Endothelial cell of umbilical vein (primary cell): ENCODE measurements at regions not wholly inside any gene's neighbourhood (a gene's known extent, or its start where the extent isn't known, plus 50 kb on each side); places are given as distances from the start of the nearest gene placed in this dataset.

ENCODE experiments used
- BruUV-seq: library from RNA; stranded (reverse); fragments of 400-500 nt; replicated peaks from 2 replicates; lab custom pipeline; 2021; lab: Mats Ljungman, UMichigan
- CTCF ChIA-PET: fragments of 300-600, 350-600 bp; sonication (Branson Sonifier 250); formaldehyde crosslinking; loops from one replicate; lab custom pipeline; 2021; ENCODE audit warnings: antibody characterized with exemption, inconsistent platforms; lab: Charles Lee
- POLR2A ChIA-PET: fragments of 300-600, 350-600 bp; sonication (Branson Sonifier 250); formaldehyde crosslinking; loops from one replicate; lab custom pipeline; 2021; ENCODE audit warnings: antibody characterized with exemption, inconsistent platforms; lab: Charles Lee
- DNase-seq: peaks from one replicate; pipeline ENCODE4 v3.0.0-alpha.2; 2011; ENCODE audit warnings: low read depth, low spot score
- FAIRE-seq: peaks from 2 replicates; lab custom pipeline; 2011; peaks lifted over from hg19 to GRCh38; lab: Jason Lieb, UNC
- H2AFZ ChIP-seq: 2 replicates; pipeline ENCODE4 v1.6.0; 2012; ENCODE audit warnings: low read depth, low read length, control low read depth, inconsistent platforms
- H3K27ac ChIP-seq: 2 replicates; pipeline ENCODE4 v1.5.1; 2011; ENCODE audit warnings: low read depth, mild to moderate bottlenecking, control low read depth, low read length, moderate library complexity; ENCODE audit not compliant: insufficient read depth
- H3K27me3 ChIP-seq, 2 experiments: 2 replicates each; pipeline versions ENCODE4 v1.6.0 to v1.6.1; 2011; ENCODE audit warnings: low read length in 2 of 2, mixed read lengths in 1 of 2; ENCODE audit not compliant: control insufficient read depth in 2 of 2, insufficient read depth in 2 of 2
- H3K36me3 ChIP-seq, 2 experiments: 2 replicates in 1 of 2; 3 replicates in 1 of 2; pipeline ENCODE4 v1.5.1; 2011; ENCODE audit warnings: low read length in 2 of 2, mild to moderate bottlenecking in 1 of 2, moderate library complexity in 1 of 2; ENCODE audit not compliant: control insufficient read depth in 2 of 2, insufficient read depth in 2 of 2; ENCODE audit errors: extremely low read depth in 1 of 2
- H3K4me1 ChIP-seq: 3 replicates; pipeline ENCODE4 v1.5.1; 2011; ENCODE audit warnings: mild to moderate bottlenecking, low read length; ENCODE audit not compliant: control insufficient read depth, insufficient read depth; ENCODE audit errors: extremely low read depth
- H3K4me2 ChIP-seq: 2 replicates; pipeline ENCODE4 v1.6.1; 2011; ENCODE audit warnings: low read length, control low read depth, mixed read lengths; ENCODE audit not compliant: insufficient read depth
- H3K4me3 ChIP-seq, 3 experiments: fragments of 200-600 bp in 1 of 3; sonication (generic), shearing (Covaris generic) in 1 of 3; replicated peaks in 1 of 3; 2 replicates each; pipeline ENCODE4 v1.5.1; 2011 to 2016; ENCODE audit warnings: control low read depth in 3 of 3, low read length in 3 of 3, mild to moderate bottlenecking in 2 of 3, inconsistent platforms in 1 of 3, low read depth in 1 of 3, moderate library complexity in 1 of 3; ENCODE audit not compliant: insufficient read depth in 1 of 3
- H3K79me2 ChIP-seq: 2 replicates; pipeline ENCODE4 v1.6.0; 2012; ENCODE audit warnings: low read length, inconsistent platforms; ENCODE audit not compliant: control insufficient read depth, insufficient read depth
- H3K9ac ChIP-seq: replicated peaks from 2 replicates; pipeline ENCODE3; 2011; ENCODE audit warnings: low read length, control low read depth; ENCODE audit not compliant: insufficient read depth; ENCODE audit errors: extremely low read depth
- H3K9me1 ChIP-seq: replicated peaks from 3 replicates; pipeline ENCODE4 v1.6.0; 2011; ENCODE audit warnings: mild to moderate bottlenecking, low read length; ENCODE audit not compliant: control insufficient read depth, insufficient read depth; ENCODE audit errors: extremely low read depth
- H3K9me3 ChIP-seq: replicated peaks from 2 replicates; pipeline ENCODE4 v1.5.1; 2012; ENCODE audit warnings: low read length, inconsistent platforms; ENCODE audit not compliant: control insufficient read depth, insufficient read depth
- H4K20me1 ChIP-seq: replicated peaks from 2 replicates; pipeline ENCODE3; 2011; ENCODE audit warnings: mild to moderate bottlenecking, low read length; ENCODE audit not compliant: control insufficient read depth, insufficient read depth; ENCODE audit errors: extremely low read depth
- CTCF ChIP-seq, 2 donors: IDR thresholded peaks; 1 replicate in 1 of 2; 2 replicates in 1 of 2; pipeline ENCODE4 v1.5.1; 2011; ENCODE audit warnings: low read length in 2 of 2, mild to moderate bottlenecking in 2 of 2, moderate library complexity in 2 of 2, control low read depth in 1 of 2, inconsistent platforms in 1 of 2, low read depth in 1 of 2; ENCODE audit not compliant: insufficient read depth in 1 of 2; ENCODE audit errors: extremely low read depth in 1 of 2
- EZH2 ChIP-seq: IDR thresholded peaks from 2 replicates; pipeline ENCODE4 v1.6.1; 2012; ENCODE audit warnings: borderline replicate concordance, low read depth, mild to moderate bottlenecking, moderate library complexity, low read length, inconsistent platforms; ENCODE audit not compliant: severe bottlenecking
- FOS ChIP-seq: IDR thresholded peaks from 2 replicates; pipeline ENCODE4 v1.6.1; 2011; ENCODE audit warnings: mild to moderate bottlenecking, low read length, moderate library complexity, borderline replicate concordance; ENCODE audit not compliant: insufficient read depth
- JUN ChIP-seq: IDR thresholded peaks from 2 replicates; pipeline ENCODE4 v1.6.1; 2011; ENCODE audit warnings: borderline replicate concordance, low read depth; ENCODE audit not compliant: insufficient read length, insufficient read depth
- MYC ChIP-seq: IDR thresholded peaks from one replicate; pipeline ENCODE4 v1.6.1; 2011; ENCODE audit warnings: mild to moderate bottlenecking, low read depth, low read length
- POLR2A ChIP-seq: IDR thresholded peaks from 2 replicates; pipeline ENCODE4 v1.6.1; 2012; ENCODE audit warnings: low read depth, mild to moderate bottlenecking, control low read depth, low read length
- POLR2AphosphoS5 ChIP-seq: IDR thresholded peaks from 2 replicates; pipeline ENCODE4 v1.6.1; 2012; ENCODE audit warnings: low read depth, mild to moderate bottlenecking, control low read depth, low read length, moderate library complexity; ENCODE audit not compliant: insufficient read depth
- dilution Hi-C: fragments of 300-500 bp; cut with MboI; formaldehyde crosslinking; loops from one replicate; pipeline ENCODE4 v1.15.0; 2019; ENCODE audit warnings: low sequenced_read_pairs; ENCODE audit not compliant: extremely low pct_ligation_motif_present
- intact Hi-C: fragments of 100-400 bp; cut with micrococcal nuclease; formaldehyde crosslinking; loops from one replicate; pipeline ENCODE4 v1.10.0; 2022

DNA sequence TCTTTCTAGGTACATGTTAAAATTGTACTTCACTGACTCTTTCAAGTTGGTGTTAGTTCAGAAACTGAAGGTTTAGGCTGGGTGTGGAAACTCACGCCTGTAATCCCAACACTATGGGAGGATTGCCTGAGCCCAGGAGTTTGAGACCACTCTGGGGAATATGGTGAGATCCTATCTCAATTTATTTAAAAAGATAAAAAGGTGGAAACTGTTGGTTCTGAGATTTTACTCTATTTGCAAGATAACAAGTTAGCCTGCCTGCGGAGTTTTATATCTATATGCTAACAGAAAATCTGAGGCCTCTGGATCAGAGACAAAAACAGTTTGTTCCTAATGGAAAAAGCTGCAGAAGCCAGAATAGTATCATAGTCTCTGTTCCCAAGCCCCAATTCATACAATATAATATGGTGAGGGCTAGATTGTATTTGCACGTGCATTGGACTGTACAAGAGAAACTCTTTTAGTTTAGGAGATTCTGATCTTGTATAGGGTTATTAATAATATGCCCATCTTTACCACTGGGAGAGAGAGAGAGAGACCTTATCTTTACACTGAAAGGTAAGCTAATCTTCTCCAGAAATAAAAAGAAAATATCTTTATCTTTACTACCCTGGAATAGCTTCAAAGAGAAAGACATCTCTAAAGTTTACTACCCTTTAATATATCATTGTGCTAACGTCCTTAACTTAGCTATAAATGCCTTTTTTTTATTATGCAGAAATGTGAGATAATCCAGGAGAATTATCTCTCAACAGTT is 1267.6 kb downstream of the OTOL1 start:
- Histone ChIP-seq H3K9me1 (no peaks in the 10 kb centered on the region), H3K36me3 (no peaks in the 10 kb centered on the region), H3K4me3 (no peak overlapping the region), H3K9ac (no peak overlapping the region), H3K27me3 (no peaks in the 10 kb centered on the region), H3K4me1 (peaks cover 2% of the 10 kb centered on the region), H3K4me2 (no peak overlapping the region), H2AFZ (no peak overlapping the region), H3K27ac (no peak overlapping the region), H3K9me3 (peaks cover 3% of the 10 kb centered on the region), H3K79me2 (no peaks in the 10 kb centered on the region), H4K20me1 (no peaks in the 10 kb centered on the region)
- dilution Hi-C loops = no loop called here
- intact Hi-C loops = no loop called here
- no TSS peak for BruUV-seq
- FAIRE-seq = no peak
- no peak for DNase-seq
- TF ChIP-seq CTCF (IDR thresholded peaks at IDR 0.05; ENCODE audit: extremely low read depth in 1 of 2, insufficient read depth in 1 of 2, low read depth in 1 of 2, low read length in 2 of 2) (no peak), POLR2A (no peak), EZH2 (no peak), JUN (no peak)
- ChIA-PET POLR2A (no interaction called here), CTCF (no interaction called here)

GRCh38 chr3:162764808-162765071 is 1268.1 kb downstream of the OTOL1 start:
- dilution Hi-C loops (no loop called here), intact Hi-C loops (no loop called here)
- Histone ChIP-seq H3K4me2 (no peak overlapping the region), H3K9ac (no peak overlapping the region), H3K9me3 (peaks cover 3% of the 10 kb centered on the region), H3K27me3 (no peaks in the 10 kb centered on the region), H3K27ac (no peak overlapping the region), H3K4me3 (no peak overlapping the region), H3K79me2 (no peaks in the 10 kb centered on the region), H2AFZ (no peak overlapping the region), H3K4me1 (peaks cover 2% of the 10 kb centered on the region), H3K9me1 (no peaks in the 10 kb centered on the region), H3K36me3 (no peaks in the 10 kb centered on the region), H4K20me1 (no peaks in the 10 kb centered on the region)
- TF ChIP-seq FOS = peak; percentile 27
- TF ChIP-seq JUN = no peak
- TF ChIP-seq POLR2AphosphoS5 = no peak
- no peak for TF ChIP-seq MYC
- FAIRE-seq (no peak), DNase-seq (no peak)
- ChIA-PET CTCF (no interaction called here), POLR2A (no interaction called here)
- BruUV-seq = no TSS peak
